HEK293T (cell line): ENCODE measurements at regions not wholly inside any gene's neighbourhood (a gene's known extent, or its start where the extent isn't known, plus 50 kb on each side); places are given as distances from the start of the nearest gene placed in this dataset.
A peak's percentile ranks its signal among the peaks of the same experiment; 100 is the strongest.

Source experiments
- CTCF ChIA-PET: fragments of 350-600 bp; formaldehyde crosslinking; extraction: SDS; loops from one replicate; lab custom pipeline; 2021; ENCODE audit warnings: antibody characterized with exemption, inconsistent platforms; lab: Yijun Ruan, JAX
- POLR2A ChIA-PET: fragments of 350-600 bp; formaldehyde crosslinking; extraction: SDS; loops from one replicate; lab custom pipeline; 2020; ENCODE audit warnings: antibody characterized with exemption, inconsistent platforms; lab: Yijun Ruan, JAX
- DNase-seq: peaks from one replicate; pipeline ENCODE4 v3.0.0; 2012; ENCODE audit warnings: mixed read lengths; ENCODE audit errors: extremely low spot score
- ARNT ChIP-seq: fragments of 450-650 bp; IDR thresholded peaks from 2 replicates; pipeline ENCODE4 v1.6.1; 2017; ENCODE audit warnings: mild to moderate bottlenecking
- BHLHE40 ChIP-seq: fragments of 450-650 bp; IDR thresholded peaks from 2 replicates; pipeline ENCODE4 v1.6.1; 2016; ENCODE audit warnings: mild to moderate bottlenecking, moderate library complexity, borderline replicate concordance
- CTBP1 ChIP-seq: fragments of 450-650 bp; IDR thresholded peaks from 2 replicates; pipeline ENCODE4 v1.6.1; 2016; ENCODE audit warnings: borderline replicate concordance
- ELF4 ChIP-seq: fragments of 450-650 bp; IDR thresholded peaks from 2 replicates; pipeline ENCODE4 v1.6.1; 2017; ENCODE audit warnings: antibody characterized with exemption
- FOXA1 ChIP-seq: fragments of 450-650 bp; IDR thresholded peaks from 2 replicates; pipeline ENCODE4 v1.6.1; 2016; ENCODE audit warnings: mild to moderate bottlenecking
- FOXK2 ChIP-seq: fragments of 450-650 bp; IDR thresholded peaks from 2 replicates; pipeline ENCODE4 v1.6.1; 2016; ENCODE audit warnings: mild to moderate bottlenecking
- FOXM1 ChIP-seq: fragments of 450-650 bp; IDR thresholded peaks from 2 replicates; pipeline ENCODE4 v1.6.1; 2017; ENCODE audit warnings: mild to moderate bottlenecking, borderline replicate concordance
- HDGF ChIP-seq: fragments of 450-650 bp; IDR thresholded peaks from 2 replicates; pipeline ENCODE4 v1.6.1; 2017; ENCODE audit warnings: antibody characterized with exemption, borderline replicate concordance
- L3MBTL2 ChIP-seq: fragments of 450-650 bp; conservative IDR thresholded peaks from 2 replicates; pipeline ENCODE4 v1.6.1; 2016; ENCODE audit warnings: mild to moderate bottlenecking
- LEF1 ChIP-seq: fragments of 450-650 bp; IDR thresholded peaks from 2 replicates; pipeline ENCODE4 v1.6.1; 2017; ENCODE audit warnings: mild to moderate bottlenecking, borderline replicate concordance
- NFRKB ChIP-seq: fragments of 450-650 bp; IDR thresholded peaks from 2 replicates; pipeline ENCODE4 v1.6.1; 2016; ENCODE audit warnings: mild to moderate bottlenecking, moderate library complexity
- SP1 ChIP-seq: fragments of 450-650 bp; IDR thresholded peaks from 2 replicates; pipeline ENCODE4 v1.6.1; 2017
- SUZ12 ChIP-seq: fragments of 450-650 bp; IDR thresholded peaks from 2 replicates; pipeline ENCODE4 v1.6.1; 2016; ENCODE audit warnings: mild to moderate bottlenecking
- TARDBP ChIP-seq: fragments of 450-650 bp; IDR thresholded peaks from 2 replicates; pipeline ENCODE4 v1.6.1; 2016
- ZNF384 ChIP-seq: fragments of 450-650 bp; IDR thresholded peaks from 2 replicates; pipeline ENCODE4 v1.6.1; 2016
- TF ChIP-seq, protein P1 (sequence below): fragments of 450-650 bp; IDR thresholded peaks from 2 replicates; pipeline ENCODE4 v1.6.1; 2016

DNA sequence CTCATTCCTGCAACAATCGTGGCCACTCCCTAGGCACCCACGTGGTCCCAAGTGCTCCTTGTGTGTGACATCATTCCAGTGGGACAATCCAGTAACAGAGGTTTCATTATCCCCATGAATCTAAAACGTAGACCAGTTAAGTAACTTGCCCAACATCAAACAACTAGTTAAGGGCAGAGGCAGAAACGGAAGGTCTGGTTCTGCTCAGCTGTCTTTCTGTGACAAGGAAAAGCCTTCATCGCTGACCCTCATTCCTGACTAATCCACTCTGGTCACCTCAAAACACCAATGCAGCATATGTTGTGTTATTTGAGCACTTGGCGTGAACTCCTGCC is 261.4 kb upstream of the JARID2 start:
- TF ChIP-seq ELF4: no peak
- DNase-seq: peak; percentile 44
- ChIA-PET CTCF (no interaction called here), POLR2A (no interaction called here)

DNA sequence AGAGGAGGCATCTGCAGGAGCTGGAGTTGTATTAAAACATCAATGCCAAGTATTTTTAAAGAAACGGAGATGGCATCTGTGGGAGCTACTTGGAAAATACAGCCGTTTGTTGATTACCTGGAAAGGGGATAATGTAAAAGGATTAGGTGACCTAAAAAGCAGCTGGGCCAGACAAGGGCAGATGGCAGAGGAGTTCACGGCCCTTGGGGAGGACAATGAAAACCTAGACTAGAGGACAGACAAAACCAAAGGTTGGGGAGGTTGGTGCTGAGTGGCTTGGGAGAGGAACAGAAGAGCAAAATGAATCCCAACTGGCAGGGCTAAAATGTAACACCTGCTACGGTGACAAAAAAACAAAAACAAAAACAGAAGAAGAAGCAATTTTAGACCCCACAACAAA is 260.5 kb upstream of the JARID2 start:
- CTCF ChIA-PET: no interaction called here
- TF ChIP-seq, protein P1, sequence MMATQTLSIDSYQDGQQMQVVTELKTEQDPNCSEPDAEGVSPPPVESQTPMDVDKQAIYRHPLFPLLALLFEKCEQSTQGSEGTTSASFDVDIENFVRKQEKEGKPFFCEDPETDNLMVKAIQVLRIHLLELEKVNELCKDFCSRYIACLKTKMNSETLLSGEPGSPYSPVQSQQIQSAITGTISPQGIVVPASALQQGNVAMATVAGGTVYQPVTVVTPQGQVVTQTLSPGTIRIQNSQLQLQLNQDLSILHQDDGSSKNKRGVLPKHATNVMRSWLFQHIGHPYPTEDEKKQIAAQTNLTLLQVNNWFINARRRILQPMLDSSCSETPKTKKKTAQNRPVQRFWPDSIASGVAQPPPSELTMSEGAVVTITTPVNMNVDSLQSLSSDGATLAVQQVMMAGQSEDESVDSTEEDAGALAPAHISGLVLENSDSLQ: no peak
- TF ChIP-seq FOXM1: no peak
- no peak for TF ChIP-seq CTBP1
- TF ChIP-seq TARDBP: no peak
- TF ChIP-seq NFRKB: no peak
- no peak for TF ChIP-seq SP1
- no peak for TF ChIP-seq LEF1
- no peak for TF ChIP-seq ELF4
- no peak for TF ChIP-seq FOXK2
- TF ChIP-seq ARNT: no peak
- TF ChIP-seq BHLHE40: no peak
- TF ChIP-seq FOXA1: no peak
- no peak for TF ChIP-seq L3MBTL2
- TF ChIP-seq HDGF: no peak
- TF ChIP-seq ZNF384: no peak
- no peak for TF ChIP-seq SUZ12
- no peak for DNase-seq
- POLR2A ChIA-PET: no interaction called here

DNA sequence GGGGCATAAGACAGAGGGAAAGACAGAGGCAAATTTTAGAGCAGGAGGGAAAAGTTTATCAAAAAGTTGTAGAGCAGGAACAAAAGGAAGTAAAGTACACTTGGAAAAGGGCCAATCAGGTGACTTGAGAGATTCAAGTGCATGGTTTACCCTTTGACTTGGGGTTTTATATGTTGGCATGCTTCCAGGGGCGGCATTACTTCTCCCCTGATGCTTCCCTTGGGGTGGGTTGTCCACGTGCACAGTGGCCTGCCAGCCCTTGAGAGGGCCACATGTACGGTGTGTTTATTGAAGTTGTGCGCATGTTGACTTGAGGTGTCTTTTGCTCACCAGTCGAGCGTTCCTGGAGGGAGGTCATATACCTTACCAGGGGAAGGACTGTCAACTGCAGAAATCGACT is 259.5 kb upstream of the JARID2 start:
- DNase-seq: no peak
- POLR2A ChIA-PET: no interaction called here
- TF ChIP-seq FOXK2 (no peak), ARNT (no peak), TARDBP (no peak), HDGF (no peak), FOXM1 (no peak), ELF4 (no peak)
- CTCF ChIA-PET: no interaction called here

DNA sequence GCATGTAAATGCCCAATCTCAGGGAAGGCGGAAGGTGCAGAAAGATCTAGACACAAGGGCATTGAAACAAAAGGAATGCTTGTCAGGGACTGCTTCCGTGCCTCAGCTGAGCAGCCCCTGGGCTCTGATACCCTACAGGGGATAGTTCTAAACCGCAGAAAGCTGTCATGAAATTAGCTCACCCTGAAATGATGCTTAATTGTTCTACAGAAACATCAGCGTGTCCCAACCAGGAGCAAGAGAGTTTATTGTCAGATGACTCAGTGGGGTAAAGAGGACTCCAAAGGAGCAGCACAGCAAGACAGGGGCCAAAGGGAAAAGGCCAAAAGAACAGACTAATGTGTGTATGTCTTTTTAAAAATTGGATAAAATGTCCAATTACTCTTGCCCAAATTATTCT is 258.4 kb upstream of the JARID2 start:
- CTCF ChIA-PET: no interaction called here
- TF ChIP-seq ZNF384 (no peak), BHLHE40 (no peak), HDGF (no peak), ARNT (no peak), SUZ12 (no peak), FOXM1 (no peak), TARDBP (no peak), NFRKB (no peak), FOXA1 (no peak), LEF1 (no peak), CTBP1 (no peak), SP1 (no peak), FOXK2 (no peak), L3MBTL2 (no peak), ELF4 (no peak)
- TF ChIP-seq, protein P1: no peak
- POLR2A ChIA-PET: no interaction called here
- no peak for DNase-seq

DNA sequence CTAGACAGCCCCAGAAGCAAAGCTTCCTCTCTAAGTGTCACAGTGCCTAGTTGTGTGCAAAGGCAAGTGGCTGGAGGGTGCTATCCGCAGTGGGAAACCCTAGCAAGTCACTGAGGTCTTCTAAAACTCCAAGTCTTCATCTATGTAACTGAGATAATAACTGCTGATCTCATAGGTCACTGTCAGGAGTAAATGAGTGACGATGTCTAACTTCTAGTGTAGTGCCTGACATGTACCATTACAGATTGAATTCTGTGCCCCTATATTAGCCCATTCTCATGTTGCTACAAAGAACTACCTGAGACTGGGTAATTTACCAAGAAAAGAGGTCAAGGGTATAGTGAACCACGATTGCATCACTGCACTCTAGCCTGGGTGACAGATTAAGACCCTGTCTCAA is 253.5 kb upstream of the JARID2 start:
- DNase-seq: no peak
- ChIA-PET POLR2A (no interaction called here), CTCF (no interaction called here)
- TF ChIP-seq ELF4 (no peak), L3MBTL2 (no peak), ZNF384 (no peak), ARNT (no peak), BHLHE40 (no peak), FOXK2 (no peak), NFRKB (no peak), FOXA1 (no peak), LEF1 (no peak), TARDBP (no peak)
- TF ChIP-seq, protein P1: no peak

DNA sequence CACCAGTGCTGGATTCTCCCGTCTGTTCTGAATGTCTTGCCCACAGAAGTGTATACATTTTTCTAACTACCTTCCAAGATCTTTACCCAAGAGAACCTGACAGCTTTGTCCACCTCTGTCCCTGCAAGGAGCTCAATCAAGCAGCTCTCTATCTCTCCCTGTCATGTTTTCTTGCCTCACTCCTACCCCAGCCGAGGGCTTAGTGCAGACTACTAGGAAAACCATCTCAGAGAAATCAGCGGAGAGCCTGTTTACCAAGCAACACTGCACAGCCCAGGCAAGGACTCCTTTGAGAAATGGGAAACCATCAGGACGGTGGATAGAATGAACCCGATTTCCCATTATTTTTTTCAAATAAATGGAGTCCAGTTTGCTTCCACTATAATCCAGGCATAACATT is 250.7 kb upstream of the JARID2 start:
- ChIA-PET POLR2A (no interaction called here), CTCF (no interaction called here)
- no peak for TF ChIP-seq LEF1
- TF ChIP-seq FOXA1: no peak
- DNase-seq: no peak

DNA sequence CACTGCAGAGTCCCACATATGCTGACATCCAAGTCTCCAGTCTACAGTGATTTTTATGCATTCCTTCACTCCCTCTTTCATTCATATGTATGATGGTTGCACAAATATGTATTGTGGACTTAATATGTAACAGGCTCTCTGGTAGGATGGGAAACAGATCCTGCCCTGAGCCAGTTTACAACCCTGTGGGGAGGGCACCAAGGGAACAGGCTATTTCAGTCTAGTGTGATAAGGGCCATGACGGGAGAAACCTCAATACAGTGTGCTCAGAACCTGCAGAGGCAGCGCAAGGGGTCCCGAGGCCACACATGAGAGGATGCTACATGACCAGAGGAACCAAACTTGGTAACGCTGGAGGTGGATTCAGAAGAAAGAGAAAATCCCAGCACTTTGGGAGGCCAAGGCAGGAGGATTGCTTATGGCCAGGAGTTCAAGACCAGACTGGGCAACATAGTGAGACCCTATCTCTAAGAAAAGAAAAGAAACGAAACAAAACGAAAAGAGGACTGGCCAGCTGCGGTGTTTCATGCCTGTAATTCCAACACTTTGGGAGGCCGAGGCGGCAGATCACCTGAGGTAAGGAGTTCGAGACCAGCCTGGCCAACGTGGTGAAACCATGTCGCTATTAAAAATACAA is 249.8 kb upstream of the JARID2 start:
- no peak for DNase-seq
- POLR2A ChIA-PET: no interaction called here
- CTCF ChIA-PET: no interaction called here
- TF ChIP-seq FOXA1 (no peak), BHLHE40 (no peak), ELF4 (no peak), SP1 (no peak), LEF1 (no peak), HDGF (no peak), ARNT (no peak)
- TF ChIP-seq, protein P1: no peak
